ENCODE measurements at regions not wholly inside any gene's neighbourhood (a gene's known extent, or its start where the extent isn't known, plus 50 kb on each side); places are given as distances from the start of the nearest gene placed in this dataset.
"Not testable (repeated sequence)": the region's sequence is repeated elsewhere in the genome, so short reads cannot be mapped to it uniquely, and the experiment has no call there.

DNA sequence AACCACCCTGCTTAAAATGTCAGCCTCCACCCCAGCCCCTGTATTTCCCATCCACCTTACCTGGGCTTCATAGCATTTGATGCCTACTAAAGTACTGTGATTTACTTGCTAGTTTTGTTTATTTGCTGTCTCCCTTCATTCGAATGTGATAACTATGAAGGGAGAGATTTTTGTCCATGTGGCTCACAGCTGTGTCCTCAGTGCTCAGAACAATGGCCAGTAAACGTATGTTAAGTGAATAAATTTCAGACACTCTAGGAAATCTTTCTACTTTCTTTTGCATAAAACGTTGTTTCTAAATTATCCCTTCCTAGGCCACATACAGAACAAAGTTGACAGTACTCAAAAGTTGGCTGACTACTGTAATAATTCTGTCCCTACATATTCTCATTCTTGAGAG, 114.7 kb upstream of the OTUD4 start:
- no peak for FAIRE-seq

DNA sequence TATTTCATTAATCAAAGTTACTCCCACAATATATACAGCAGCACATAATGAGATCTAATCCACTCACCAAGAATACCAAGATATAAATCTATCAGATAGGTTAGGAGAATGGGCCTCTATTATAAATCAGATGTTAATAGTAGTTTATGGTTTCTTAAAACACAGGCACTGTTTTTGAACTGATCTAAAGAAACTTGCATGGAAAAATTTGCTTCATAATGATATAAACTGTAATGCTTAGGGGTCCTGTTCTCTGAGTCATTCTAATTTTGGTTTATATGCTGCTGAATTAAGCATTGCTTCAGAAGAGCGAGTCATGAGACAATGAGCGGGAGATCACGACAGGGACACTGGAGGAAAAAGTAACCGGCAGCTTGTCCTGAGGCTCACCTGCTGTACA, 113.3 kb upstream of the OTUD4 start:
- no peak for FAIRE-seq

DNA sequence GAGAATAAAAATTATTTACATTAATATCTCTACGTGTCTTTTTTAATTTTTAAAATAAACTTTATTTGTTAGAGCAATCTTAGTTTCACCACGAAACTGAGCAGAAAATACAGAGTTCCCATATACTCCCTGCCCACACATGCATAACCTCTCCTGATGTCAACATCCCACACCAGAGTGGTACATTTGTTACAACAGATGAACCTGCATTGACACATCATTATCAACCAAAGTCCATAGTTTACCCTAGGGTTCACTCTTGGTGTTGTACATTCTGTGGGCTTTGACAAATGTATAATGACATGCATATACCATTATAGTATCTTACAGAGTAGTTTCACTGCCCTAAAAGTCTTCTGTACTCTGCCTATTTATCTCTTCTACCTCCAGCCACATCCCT, 110.6 kb upstream of the OTUD4 start:
- FAIRE-seq, result no peak

DNA sequence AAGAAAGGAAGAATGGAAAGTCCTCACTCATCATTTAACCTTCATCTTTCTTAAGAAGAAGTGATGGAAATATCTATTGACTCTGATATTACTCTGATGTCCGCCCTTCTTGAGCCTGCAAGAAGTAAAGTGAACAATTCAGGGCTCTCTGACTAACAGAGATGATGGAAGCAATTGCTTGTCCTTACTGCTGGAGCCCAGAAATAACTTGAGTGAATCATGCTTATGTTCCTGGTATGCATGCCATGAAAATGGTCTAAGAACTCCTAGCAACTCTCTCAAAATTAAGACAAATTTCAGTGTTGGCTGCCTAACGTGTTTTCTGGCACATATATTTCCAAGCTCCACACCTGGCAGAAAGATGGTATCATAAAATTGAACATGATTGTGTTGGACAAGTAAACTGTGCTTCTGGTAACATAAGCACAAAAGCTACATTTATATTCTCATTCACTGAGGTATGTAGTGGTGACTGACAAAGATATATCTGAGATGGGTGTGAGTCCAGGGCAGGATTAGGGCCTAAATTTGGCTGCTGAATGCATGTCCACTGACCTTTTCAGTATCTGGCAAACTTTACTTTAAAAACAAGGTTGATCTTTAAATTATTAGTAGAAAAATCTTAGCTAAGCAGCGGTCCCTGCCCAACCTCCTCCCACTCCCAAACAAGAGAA, 109.2 kb upstream of the OTUD4 start:
- no peak for FAIRE-seq

DNA sequence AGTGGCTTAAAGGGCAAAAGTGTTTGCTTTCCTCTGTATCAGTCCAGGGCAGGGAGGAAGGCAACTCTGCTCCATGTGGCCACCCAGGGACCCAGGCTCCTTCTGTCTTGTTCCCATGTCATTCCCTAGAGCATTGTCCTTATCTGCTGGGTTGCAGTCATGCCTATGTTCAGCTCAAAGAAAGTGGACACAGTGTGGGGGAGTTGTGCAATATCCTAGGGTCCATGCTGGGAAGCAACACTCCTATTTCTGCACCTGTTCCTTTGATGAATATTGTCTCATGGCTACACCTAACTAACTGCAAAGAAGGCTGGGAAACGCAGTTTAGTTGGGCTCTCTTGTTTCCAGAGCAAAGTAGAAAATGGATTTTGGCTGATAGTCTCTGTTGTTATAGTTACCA, 107.0 kb upstream of the OTUD4 start:
- FAIRE-seq, result no peak

DNA sequence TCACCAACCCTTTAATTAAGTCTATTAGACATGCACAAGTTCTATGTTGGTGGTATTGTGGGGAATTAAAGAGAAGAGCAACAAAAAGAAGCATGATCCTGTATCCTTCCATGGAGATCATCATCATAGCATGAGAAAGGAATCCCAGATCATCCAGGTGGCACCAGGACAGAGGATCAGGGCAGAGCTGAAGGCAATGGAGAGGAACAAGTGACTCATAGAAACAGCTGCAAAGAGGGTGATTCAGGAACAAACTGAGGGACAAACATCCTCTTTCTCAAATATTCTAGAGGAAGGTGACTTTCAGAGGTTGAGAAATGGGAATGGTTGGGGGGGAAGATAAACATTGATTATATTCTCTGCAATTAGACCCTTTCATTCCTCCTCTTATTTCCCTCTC, 105.5 kb upstream of the OTUD4 start:
- FAIRE-seq, result no peak

DNA sequence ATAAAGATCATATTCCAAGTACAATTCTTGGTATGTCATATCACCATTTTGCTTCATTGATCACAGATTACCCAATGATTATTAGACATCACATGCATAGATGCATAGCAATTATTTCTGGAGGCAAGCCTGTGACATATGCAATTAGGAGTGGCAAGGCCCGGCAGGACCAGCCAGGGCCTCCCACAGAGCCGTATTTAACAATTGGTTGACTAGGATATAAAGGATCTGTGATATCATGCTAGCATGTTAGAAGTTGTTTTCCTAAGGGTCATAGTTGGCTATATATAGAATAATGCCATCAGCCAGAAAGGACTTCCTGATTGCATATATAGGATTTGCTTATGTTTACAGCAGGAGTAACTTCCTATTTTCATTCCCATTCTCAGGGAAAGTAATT, 103.5 kb upstream of the OTUD4 start:
- no peak for FAIRE-seq

DNA sequence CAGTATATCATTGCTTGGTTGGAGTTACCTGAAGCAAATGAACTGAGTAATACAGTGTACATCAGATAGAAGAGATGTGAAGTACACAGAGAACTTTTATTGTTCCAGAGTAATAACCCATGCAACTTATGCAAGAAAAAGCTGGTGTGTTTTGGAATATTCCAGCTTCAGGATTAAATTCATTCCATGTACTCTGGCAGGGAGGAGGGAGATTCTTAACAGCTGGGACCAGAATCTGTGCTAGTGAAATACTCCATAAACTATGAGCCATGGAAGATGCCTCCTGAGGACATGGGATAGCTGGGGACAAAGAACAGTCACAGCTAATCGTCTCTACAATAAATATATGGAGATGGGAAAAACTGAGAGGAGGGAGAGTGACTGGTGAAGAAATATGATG, 101.6 kb upstream of the OTUD4 start:
- FAIRE-seq, result no peak

DNA sequence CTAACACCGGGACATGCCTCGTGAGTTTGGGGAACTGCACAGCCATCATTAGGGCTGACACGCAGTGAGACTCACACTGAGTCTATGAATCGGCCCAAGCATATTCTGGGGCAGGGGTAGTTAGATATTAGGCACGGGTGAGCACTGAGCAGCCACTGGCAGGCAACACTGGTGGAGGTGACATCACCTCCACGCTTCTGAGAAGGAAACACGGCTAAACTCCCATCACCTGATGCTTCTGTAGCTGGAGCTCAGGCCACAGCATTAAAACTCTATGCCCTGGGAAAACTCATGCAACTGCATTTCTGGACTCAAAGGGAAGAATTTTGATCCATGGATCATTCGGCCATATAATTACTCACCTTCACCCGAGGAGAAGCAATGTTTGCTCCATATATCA, 100.8 kb upstream of the OTUD4 start:
- no peak for FAIRE-seq

DNA sequence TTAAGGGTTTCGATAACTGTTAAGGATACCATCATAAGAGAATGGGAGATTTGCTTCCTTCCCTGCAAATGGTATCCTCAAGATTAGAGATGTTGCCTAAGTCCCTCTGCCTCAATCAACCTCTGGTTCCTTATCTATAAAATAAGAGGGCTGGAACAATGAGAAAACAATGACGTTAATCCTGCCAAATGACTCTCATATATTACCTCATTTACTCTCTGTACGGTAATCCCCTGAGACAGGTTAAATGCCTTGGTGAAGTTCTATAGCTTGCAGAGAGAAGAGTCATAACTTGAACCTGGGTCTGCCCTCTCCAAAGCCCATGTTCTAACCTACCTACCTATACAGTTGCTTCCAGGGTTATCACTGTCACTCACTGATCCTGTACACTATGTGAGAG, 100.2 kb upstream of the OTUD4 start:
- no peak for FAIRE-seq

DNA sequence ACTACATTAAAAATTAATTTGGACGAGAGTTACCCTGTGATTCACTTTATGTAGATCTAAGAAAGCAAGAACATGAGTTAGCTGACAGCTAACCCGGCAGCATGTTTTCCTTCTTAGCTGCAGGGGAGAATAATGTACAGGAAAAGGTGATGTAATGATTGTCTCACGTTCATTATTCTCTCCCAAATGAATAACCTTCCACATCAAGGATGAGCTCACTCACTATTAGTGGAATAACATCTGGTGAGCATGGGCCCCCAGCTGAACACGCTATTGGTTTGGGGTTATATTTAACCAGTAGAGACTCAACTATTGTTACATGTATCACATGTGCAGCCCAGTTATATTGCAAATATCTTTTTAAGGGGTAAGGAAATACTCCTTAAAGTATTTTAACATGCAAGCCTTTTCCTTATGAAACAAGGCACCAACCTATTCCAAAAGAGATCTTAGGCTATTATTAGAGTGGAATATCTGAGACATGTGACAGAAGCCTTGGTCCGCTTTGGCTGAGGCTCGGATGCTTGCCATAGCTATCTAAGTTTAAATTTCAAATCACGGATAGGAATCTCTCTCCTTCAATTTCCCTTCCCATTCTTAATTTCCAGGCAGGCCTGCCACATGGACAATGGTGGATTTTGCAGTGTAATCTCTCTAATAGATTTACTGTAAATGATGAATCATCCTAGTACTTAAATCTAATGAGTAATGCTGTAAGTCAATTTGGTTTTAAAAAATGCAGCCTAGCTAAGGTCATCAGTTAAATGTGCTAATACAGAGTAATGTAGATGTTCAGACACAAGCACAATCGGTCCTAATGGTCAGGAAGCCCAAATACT, 99.0 kb upstream of the OTUD4 start:
- no peak for FAIRE-seq

DNA sequence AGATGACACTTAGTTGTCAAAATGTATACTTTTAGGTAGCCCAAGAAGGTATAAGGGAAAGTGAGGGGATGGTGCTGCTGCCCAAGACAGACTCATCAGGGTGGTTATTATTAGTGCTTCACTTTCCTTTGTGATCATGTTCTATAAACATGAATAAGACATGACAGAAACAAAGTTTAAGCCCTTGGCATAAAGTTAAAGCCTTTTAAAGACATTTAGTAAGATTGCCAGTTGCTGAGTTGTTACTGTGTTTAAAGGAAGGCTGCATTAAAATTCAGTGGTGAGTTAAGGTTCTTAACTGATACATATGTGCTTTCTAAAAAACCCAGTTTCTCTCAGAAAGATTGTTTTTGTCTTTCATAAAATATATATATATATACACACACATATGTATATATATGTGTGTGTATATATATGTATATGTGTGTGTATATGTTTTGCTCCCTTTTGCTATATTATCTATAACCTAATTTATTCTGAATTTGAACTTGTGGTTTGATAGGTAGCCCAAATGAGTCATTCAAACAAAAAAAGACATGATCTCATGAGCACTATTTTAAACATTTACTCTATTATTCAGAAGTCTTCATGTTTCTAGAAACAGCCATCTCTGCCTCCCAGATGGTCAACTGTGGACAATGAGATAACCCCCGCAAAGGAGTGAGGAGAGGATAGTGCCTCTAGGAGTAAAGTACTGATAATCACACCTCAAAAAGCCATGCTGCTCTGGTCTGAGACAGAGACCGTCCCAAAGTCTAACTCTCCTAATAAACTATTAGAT, 98.1 kb upstream of the OTUD4 start:
- no peak for FAIRE-seq

DNA sequence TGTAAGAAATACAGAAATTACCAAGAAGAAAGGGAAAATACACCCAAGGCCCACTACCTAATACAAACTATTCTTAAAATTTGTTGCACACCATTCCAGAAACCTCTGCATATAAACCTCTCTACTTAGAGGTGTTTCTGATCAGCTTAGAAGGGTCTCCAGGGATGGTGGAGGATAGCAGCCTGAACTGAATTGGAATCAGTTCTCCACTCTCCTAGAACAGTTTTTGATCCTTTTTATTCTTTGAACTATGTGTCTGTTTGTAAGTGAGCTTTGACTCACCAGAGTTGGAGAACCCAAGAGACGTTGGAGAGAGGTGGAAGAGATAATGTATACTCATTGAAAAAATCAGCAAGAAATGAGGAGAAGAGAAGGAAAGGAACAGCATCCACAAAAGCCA, 96.6 kb upstream of the OTUD4 start:
- FAIRE-seq, result no peak

DNA sequence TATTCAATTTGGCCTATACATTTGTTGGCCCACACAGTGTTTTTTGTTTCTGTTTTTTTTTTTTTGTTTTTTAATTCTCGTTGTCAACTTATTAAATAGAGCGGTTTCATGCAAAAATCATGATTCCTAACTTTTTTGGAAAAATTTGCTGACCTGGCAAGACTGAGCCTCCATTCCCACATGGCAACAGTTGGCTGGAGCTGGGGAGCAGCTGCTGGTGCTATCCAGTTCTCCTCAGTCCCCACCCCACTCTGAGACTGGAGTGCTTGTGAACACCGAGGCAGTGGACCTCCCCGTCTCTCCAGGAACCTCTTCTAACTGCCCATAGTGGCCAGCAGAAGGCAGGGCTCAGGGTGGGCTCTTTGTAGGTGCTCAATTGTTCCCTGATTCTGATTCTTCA, 95.7 kb upstream of the OTUD4 start:
- no peak for FAIRE-seq

DNA sequence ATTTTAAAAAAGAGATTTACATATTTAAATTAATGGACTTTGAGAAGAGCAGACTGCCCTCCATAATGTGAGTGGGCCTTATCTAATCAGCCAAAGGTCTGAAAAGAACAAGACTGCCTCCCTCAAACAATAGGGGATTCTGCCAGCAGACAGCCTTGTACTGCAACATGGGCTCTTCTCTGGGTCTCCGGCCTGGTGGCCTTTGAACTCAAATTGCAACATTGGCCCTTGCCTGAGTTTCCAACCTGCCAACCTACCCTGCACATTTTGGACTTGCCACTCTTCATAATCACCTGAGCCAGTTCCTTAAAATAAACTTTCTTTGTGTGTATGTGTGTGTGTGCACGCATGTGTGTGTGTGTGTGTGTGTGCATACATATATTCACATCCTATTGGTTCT, 90.8 kb upstream of the OTUD4 start:
- FAIRE-seq, result no peak

DNA sequence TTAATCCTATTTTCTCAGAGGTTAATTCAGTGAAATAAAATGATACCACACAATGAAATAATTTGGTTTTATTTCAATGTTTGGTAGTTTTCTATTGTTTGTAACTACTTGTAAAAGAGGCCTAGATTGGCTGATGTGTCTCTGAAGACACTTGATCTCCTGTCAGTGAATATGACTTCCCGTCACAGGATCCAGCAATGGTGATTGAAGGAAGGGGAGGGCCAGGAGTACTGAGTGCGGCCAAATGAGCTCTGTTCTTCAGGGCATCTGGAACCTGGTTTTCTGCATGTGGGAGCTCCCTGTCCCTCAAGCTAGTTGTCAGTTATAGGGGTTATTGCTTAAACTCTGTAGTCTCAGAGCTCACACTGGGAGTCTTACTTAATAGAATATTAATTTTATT, 86.5 kb upstream of the OTUD4 start:
- no peak for FAIRE-seq

DNA sequence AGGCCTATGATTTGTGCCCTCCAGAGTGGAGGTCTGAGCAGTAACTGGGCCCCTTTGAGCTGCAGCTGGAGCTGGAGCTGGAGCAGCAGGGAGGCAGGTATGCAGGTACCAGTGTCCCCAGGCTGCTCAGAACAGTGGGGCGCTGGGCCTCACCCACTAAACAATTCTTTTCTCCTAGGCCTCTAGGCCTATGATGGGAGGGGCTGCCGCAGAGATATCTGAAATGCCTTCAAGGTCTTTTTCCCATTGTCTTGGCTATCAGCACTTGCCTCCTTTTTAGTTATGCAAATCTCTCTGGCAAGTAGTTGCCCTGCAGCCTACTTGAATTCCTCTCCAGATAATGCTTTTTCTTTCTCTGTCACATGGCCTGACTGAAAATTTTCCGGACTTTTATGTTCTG, 79.7 kb upstream of the OTUD4 start:
- no peak for FAIRE-seq

DNA sequence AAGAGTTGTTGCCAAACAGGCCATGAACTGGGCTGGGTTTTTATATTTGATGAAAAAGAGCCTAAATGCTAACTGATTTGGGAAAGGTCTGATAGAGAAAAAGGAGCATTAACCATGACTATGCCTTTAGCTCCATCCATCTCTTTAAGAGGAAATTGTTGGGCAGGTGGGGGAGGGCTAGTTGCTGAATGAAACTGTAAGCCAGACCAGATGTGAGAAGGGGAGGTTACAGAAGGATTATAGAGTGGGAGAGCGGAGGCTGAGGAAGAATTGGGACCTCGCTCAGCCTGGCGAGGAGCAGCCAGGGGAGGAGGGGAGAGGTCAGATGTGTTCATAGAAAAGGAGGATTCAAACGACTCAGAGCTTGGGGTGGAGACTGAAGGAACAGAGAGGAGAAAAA, 74.9 kb upstream of the OTUD4 start:
- FAIRE-seq, result not testable (repeated sequence)

DNA sequence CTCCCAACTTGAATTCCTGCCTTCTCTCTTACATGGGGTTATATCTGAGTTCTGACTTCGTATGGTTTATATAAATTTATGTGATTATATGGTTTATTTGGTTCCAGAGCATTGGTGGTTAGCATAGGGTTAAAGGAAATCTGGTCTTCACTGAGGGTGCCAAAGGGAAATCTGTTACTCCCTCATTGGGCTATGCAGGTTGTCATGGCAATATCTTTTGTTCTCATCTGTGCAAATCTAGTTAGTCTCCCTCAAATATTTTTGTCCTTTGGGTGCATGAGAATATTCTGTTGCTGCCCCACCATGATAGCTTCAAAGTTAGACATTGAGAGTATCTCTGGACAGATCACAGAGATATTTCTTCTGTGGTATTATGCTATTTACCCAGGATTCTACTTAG, 71.8 kb upstream of the OTUD4 start:
- no peak for FAIRE-seq

DNA sequence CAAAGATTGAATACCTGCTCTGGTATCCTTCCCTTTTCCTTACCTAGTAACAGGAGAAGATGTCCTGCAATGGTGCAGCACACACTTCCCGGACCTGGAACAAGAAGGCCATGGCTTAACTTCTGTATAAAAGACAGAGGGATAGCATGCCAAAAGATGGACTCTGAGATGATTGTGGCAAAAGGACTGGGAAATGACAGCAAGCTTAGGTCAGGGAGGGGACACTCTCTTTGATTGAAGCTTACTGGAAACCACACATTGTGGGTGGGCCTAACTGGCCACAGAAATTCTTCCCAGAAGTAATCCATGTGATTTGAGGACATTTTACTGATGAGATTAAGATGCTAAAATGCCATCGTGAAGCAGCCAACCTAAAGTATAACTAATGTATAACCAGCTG, 71.0 kb upstream of the OTUD4 start:
- no peak for FAIRE-seq

DNA sequence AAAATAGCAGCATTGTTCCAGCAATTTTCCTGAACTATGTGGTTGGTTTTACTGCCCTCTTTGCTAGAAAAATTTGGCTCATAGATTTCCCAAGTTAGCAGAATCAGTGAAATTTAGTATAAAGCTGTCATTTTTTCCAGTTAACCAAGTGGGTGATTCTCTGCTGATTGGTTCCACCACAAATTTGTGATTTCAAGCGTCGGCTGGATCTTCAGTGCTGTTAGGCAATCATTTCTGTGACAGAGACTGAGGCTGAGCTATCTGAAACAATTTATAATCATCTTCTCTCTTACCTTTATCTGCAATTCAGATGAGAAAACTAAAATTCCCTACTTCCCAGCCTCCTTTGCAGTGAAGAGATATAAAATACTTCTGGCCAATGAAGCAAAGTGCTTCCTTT, 68.6 kb upstream of the OTUD4 start:
- no peak for FAIRE-seq

DNA sequence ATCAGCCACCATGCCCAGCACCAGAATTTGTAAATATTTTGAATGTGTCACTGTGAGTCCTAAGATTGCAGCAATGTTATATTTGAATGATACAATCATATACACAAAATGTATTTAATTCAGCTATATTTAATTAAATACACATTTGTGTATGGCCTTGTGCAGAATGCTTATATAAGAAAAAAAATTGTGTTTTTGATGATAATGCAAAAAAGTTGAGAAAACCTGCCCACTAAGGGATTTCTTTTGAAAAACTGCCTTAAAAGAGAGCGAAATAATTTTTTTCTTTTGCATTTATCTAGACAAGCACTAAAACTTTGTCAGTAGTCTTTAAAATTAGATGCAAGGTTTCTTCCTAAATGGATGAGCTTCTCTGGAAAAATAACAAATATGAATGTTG, 68.1 kb upstream of the OTUD4 start:
- FAIRE-seq, result no peak

DNA sequence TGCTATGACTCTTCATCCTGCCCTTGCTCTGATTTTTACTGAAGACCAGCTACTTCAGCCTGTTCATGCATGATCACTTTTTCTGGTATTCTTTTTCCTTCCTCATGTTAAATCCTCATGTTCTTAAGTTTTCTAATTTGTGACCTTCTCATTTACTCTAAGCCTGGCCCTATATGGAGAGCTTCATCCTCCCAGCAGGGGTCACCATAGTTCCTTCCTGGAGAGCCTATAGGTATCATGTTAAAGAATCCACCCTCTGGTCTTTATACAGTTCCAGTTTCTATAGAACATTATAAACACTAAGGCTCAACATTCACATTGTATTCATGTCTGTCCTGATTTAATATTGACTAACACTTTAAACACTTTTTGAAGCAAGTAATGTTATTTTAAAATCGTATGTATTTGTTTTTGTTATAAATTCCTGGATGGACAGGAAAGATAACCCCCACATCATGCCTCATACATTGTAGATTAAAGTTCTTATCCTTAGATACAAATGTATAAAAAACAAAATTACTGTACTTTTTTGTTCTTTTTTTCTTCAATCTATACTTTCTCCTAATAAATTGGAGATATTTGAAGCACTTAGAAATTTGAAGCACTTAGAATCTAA, 53.8 kb upstream of the OTUD4 start:
- FAIRE-seq, result peak; percentile 14

Data from colon (tissue), 2 donors.